GM23248 (cell line): ENCODE measurements at regions not wholly inside any gene's neighbourhood (a gene's known extent, or its start where the extent isn't known, plus 50 kb on each side); places are given as distances from the start of the nearest gene placed in this dataset.
"Not testable (repeated sequence)": the region's sequence is repeated elsewhere in the genome, so short reads cannot be mapped to it uniquely, and the experiment has no call there.

ENCODE experiments used
- DNase-seq: peaks from one replicate; pipeline ENCODE4 v3.0.0-alpha.2; 2015
- H2AFZ ChIP-seq: fragments of 200-600 bp; sonication (generic); 2 replicates; pipeline ENCODE4 v1.6.1; 2016; ENCODE audit warnings: antibody characterized with exemption
- H3F3A ChIP-seq: fragments of 200-600 bp; sonication (generic); 2 replicates; pipeline ENCODE4 v1.6.1; 2016; ENCODE audit warnings: mild to moderate bottlenecking, antibody characterized with exemption, mixed run types; ENCODE audit not compliant: insufficient read depth
- H3K27ac ChIP-seq: fragments of 200-600 bp; sonication (generic); 2 replicates; pipeline ENCODE4 v1.5.1; 2016; ENCODE audit warnings: mild to moderate bottlenecking
- H3K27me3 ChIP-seq: fragments of 200-600 bp; sonication (generic); replicated peaks from 2 replicates; pipeline ENCODE4 v1.6.1; 2016; ENCODE audit warnings: mild to moderate bottlenecking; ENCODE audit not compliant: insufficient read depth
- H3K36me3 ChIP-seq: fragments of 200-600 bp; sonication (generic); 2 replicates; pipeline ENCODE4 v1.6.1; 2016; ENCODE audit warnings: low read depth, mild to moderate bottlenecking
- H3K4me1 ChIP-seq: fragments of 200-600 bp; sonication (generic); 2 replicates; pipeline ENCODE4 v1.6.1; 2016; ENCODE audit warnings: mild to moderate bottlenecking; ENCODE audit not compliant: insufficient read depth
- H3K4me2 ChIP-seq: fragments of 200-600 bp; sonication (generic); one replicate; pipeline ENCODE4 v1.6.1; 2016; ENCODE audit warnings: mild to moderate bottlenecking; ENCODE audit not compliant: unreplicated experiment
- H3K4me3 ChIP-seq: fragments of 200-600 bp; sonication (generic); 2 replicates; pipeline ENCODE4 v1.5.1; 2016; ENCODE audit warnings: mild to moderate bottlenecking
- H3K79me2 ChIP-seq: fragments of 200-600 bp; sonication (generic); 2 replicates; pipeline ENCODE4 v1.6.1; 2016; ENCODE audit warnings: mild to moderate bottlenecking; ENCODE audit not compliant: insufficient read depth
- H3K9ac ChIP-seq: fragments of 200-600 bp; sonication (generic); 2 replicates; pipeline ENCODE4 v1.6.1; 2016; ENCODE audit warnings: mild to moderate bottlenecking
- H3K9me2 ChIP-seq: fragments of 200-600 bp; sonication (generic); 2 replicates; pipeline ENCODE4 v1.6.1; 2016; ENCODE audit warnings: mixed run types, mild to moderate bottlenecking, moderate library complexity; ENCODE audit not compliant: insufficient read depth
- H3K9me3 ChIP-seq: fragments of 200-600 bp; sonication (generic); one replicate; pipeline ENCODE4 v1.6.1; 2017; ENCODE audit warnings: low read depth
- H4K20me1 ChIP-seq: fragments of 200-600 bp; sonication (generic); 2 replicates; pipeline ENCODE4 v1.6.0; 2016; ENCODE audit not compliant: insufficient read depth
- EZH2 ChIP-seq: fragments of 200-600 bp; sonication (generic); IDR thresholded peaks from 2 replicates; pipeline ENCODE4 v1.6.1; 2018; ENCODE audit warnings: antibody characterized with exemption, mild to moderate bottlenecking; ENCODE audit not compliant: insufficient read depth, poor library complexity, severe bottlenecking
- EZH2phosphoT487 ChIP-seq: fragments of 200-600 bp; sonication (generic); IDR thresholded peaks from 2 replicates; pipeline ENCODE4 v1.6.1; 2018; ENCODE audit warnings: antibody characterized with exemption, moderate library complexity, mild to moderate bottlenecking, low read depth; ENCODE audit not compliant: insufficient read depth
- WGBS, 2 experiments: methylation state at CpG; one replicate each; pipeline ENCODE4 v1.1.6; 2015 to 2017; ENCODE audit warnings: low lambda C conversion rate in 2 of 2, low coverage in 1 of 2; ENCODE audit errors: missing lambda C conversion rate in 2 of 2; 5-methylcytosine and 5-hydroxymethylcytosine counted together
- in situ Hi-C: fragments of 300-500 bp; cut with MboI; formaldehyde crosslinking; loops from 2 replicates; pipeline ENCODE4 v1.15.0; 2020

DNA sequence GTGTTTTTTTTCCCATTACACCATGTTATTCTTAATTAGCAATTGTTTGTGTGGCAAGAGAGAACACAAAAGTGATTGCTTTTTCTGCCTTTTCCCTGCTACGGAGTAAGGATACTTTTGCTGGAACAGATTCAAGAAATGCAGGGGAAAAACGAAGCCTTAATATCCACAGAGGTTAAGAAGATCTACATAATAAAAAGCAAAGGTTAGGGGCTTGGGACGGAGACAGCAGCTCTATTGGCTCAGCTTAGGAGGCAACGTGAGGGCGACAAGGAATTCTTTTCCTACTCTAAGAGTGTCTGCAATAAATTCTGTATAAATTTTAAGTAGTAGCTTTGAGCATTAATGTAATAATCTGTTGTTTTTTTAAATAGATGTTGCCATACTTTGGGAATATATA, 693.3 kb downstream of the DTWD2 start:
- Histone ChIP-seq H4K20me1 (no peaks in the 10 kb centered on the region), H3K79me2 (no peaks in the 10 kb centered on the region), H3K4me1 (no peaks in the 10 kb centered on the region), H2AFZ (no peak overlapping the region), H3K4me3 (no peak overlapping the region), H3K9me3 (no peaks in the 10 kb centered on the region), H3K27me3 (no peaks in the 10 kb centered on the region), H3F3A (no peaks in the 10 kb centered on the region), H3K9ac (no peak overlapping the region), H3K27ac (no peak overlapping the region), H3K4me2 (no peak overlapping the region), H3K9me2 (no peaks in the 10 kb centered on the region), H3K36me3 (no peaks in the 10 kb centered on the region)
- in situ Hi-C loops: no loop called here
- 38 to 41% methylated on average over 5 of the region's 5 CpGs for WGBS, 2 experiments
- TF ChIP-seq EZH2: no peak
- no peak for TF ChIP-seq EZH2phosphoT487
- DNase-seq: no peak

DNA sequence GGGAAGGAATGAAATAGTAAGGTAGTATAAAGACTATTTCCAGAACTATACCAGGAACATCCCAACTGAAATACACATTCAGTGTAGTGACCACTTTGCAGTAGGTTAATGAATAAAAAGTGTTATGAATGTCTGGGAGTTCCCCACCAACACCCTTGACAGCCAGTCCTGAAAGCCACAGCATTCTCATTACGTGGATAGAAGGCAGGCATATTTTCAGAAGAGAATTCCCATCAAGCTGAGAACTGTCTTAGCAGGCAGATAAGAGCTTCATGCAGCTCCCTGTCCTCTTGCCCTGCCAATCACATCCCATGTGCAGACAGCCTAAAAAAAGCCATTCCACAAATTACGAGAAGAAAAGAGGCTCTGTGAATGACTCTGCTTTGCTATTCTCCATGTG, 695.0 kb downstream of the DTWD2 start:
- no peak overlapping the region for H3K9ac ChIP-seq
- TF ChIP-seq EZH2: no peak
- no peak for TF ChIP-seq EZH2phosphoT487
- in situ Hi-C loops: no loop called here
- H4K20me1 ChIP-seq: no peaks in the 10 kb centered on the region
- no peak overlapping the region for H3K4me3 ChIP-seq
- no peak overlapping the region for H3K4me2 ChIP-seq
- no peaks in the 10 kb centered on the region for H3K27me3 ChIP-seq
- H2AFZ ChIP-seq: no peak overlapping the region
- H3F3A ChIP-seq: no peaks in the 10 kb centered on the region
- H3K9me2 ChIP-seq: no peaks in the 10 kb centered on the region
- no peaks in the 10 kb centered on the region for H3K36me3 ChIP-seq
- H3K27ac ChIP-seq: no peak overlapping the region
- WGBS, 2 experiments: 15 to 28% methylated on average over 2 of the region's 2 CpGs
- no peaks in the 10 kb centered on the region for H3K4me1 ChIP-seq
- no peak for DNase-seq
- H3K79me2 ChIP-seq: no peaks in the 10 kb centered on the region
- H3K9me3 ChIP-seq: no peaks in the 10 kb centered on the region

DNA sequence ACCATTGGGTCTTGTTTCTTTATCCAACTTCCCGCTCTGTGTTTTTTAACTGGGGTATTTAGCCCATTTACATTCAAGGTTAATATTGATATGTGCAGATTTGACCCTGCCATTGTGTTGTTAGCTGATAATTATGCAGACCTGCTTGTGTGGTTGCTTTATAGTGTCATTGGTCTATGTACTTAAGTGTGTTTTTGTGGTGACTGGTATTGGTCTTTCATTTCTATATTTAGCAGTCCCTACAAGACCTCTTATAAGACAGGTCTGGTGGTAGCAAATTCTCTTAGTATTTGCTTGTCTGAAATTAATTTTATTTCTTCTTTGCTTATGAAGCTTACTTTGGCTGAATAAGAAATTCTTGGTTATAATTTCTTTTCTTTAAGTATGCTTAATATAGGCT, 698.1 kb downstream of the DTWD2 start:
- Histone ChIP-seq H3K4me1 (no peaks in the 10 kb centered on the region), H3K9ac (no peak overlapping the region), H4K20me1 (no peaks in the 10 kb centered on the region), H3K4me3 (no peak overlapping the region), H3K36me3 (no peaks in the 10 kb centered on the region), H3K27me3 (no peaks in the 10 kb centered on the region), H3K9me3 (no peaks in the 10 kb centered on the region), H3K27ac (no peak overlapping the region), H3F3A (no peaks in the 10 kb centered on the region), H3K9me2 (no peaks in the 10 kb centered on the region), H2AFZ (no peak overlapping the region), H3K79me2 (no peaks in the 10 kb centered on the region), H3K4me2 (no peak overlapping the region)
- in situ Hi-C loops: no loop called here
- TF ChIP-seq EZH2phosphoT487 (no peak), EZH2 (no peak)
- DNase-seq: no peak
- 44 to 48% methylated on average over 1 of the region's 1 CpG for WGBS, 2 experiments

DNA sequence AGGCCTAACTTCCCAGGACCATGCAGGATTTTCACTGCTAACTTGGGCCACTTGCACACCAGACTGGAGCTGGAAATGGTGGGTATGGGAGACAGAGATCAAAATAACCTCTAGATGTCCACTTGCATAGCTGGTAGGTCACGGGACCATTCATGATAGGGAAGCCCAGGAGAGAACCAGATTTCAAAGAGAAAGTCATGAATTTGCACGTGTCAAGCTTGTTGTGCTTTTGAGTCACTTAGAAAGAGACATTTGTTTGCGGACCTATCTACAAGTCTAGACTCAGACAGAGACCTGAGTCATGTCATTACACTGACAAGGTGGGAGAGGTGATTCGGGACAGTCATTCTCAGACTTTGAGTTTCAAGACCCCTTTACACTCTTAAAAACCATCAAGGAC, 704.1 kb downstream of the DTWD2 start:
- H3K4me1 ChIP-seq, H3K27me3 ChIP-seq, H3K27ac ChIP-seq, DNase-seq, H3K36me3 ChIP-seq, H3K9me2 ChIP-seq, H3K79me2 ChIP-seq, H3F3A ChIP-seq, H3K4me3 ChIP-seq, H2AFZ ChIP-seq, H3K4me2 ChIP-seq, H4K20me1 ChIP-seq, H3K9me3 ChIP-seq, H3K9ac ChIP-seq, in situ Hi-C loops: not testable (repeated sequence)
- WGBS, 2 experiments: 29 to 39% methylated on average over 4 of the region's 4 CpGs

DNA sequence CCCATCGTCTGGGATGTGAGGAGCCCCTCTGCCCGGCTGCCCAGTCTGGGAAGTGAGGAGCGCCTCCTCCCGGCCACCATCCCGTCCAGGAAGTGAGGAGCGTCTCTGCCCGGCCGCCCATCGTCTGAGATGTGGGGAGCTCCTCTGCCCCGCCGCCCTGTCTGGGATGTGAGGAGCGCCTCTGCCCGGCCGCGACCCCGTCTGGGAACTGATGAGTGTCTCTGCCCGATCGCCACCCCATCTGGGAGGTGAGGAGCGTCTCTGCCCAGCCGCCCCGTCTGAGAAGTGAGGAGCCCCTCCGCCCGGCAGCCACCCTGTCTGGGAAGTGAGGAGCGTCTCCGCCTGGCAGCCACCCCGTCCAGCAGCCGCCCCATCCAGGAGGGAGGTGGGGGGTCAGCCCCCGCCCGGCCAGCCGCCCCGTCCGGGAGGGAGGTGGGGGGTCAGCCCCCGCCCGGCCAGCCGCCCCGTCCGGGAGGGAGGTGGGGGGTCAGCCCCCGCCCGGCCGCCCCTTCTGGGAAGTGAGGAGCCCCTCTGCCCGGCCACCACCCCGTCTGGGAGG, 705.8 kb downstream of the DTWD2 start:
- not testable (repeated sequence) for H3K4me1 ChIP-seq, H3K4me3 ChIP-seq

More for the DNA sequence above, 705.8 kb downstream of the DTWD2 start:
- H4K20me1 ChIP-seq, H3K79me2 ChIP-seq, in situ Hi-C loops, H2AFZ ChIP-seq, H3K36me3 ChIP-seq, H3F3A ChIP-seq, H3K9me2 ChIP-seq, H3K4me2 ChIP-seq, H3K27ac ChIP-seq, H3K9me3 ChIP-seq, H3K9ac ChIP-seq, H3K27me3 ChIP-seq, DNase-seq: not testable (repeated sequence)
- WGBS, 2 experiments: 76 to 90% methylated on average over 9 to 23 of the region's 42 CpGs
